ENCODE measurements at regions not wholly inside any gene's neighbourhood (a gene's known extent, or its start where the extent isn't known, plus 50 kb on each side); places are given as distances from the start of the nearest gene placed in this dataset.

DNA sequence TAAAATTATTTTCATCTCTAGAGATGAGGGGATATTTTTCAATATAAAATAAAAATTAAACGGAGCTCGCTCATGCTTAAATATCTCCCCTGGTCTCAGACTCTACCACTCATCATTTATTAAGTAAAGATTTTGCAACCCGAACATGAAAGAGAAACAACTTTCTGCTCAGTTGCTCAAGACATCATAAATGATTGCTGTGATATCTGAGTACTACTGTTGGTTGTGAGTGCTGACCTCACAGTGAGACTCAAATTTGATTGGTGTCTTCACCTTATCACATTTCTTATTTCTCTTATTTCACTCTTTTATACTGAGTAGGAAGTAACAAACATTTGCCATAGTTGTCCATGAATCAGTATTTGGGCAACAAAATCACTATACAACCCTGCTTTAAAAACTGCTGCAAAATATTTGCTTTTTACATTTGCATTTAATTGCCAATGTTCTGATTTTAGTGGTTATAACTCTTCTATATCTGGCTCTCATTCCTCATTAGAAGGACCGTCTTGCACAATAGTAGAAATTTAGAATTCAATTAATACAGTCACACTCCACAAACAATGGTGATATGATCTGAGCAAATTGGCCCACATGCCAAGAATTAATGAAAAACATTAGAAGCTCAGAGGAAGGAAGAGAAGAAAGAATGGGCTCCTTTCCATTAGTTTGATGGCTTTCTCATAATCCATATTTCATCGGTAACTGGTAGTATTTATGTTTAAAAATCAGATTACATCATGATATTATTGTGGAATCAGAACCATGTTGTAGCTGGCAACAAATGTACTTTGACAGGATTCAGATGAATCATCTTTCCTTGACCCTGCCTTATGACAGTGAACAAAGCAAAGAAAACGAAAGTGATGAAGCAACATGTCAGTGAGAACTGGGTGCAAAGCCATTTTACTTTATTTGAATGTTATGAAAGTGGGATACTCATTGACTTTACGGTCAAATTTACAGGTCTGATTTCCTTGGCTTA is 973.6 kb upstream of the TENM4 start:
- DNase-seq, result no peak

DNA sequence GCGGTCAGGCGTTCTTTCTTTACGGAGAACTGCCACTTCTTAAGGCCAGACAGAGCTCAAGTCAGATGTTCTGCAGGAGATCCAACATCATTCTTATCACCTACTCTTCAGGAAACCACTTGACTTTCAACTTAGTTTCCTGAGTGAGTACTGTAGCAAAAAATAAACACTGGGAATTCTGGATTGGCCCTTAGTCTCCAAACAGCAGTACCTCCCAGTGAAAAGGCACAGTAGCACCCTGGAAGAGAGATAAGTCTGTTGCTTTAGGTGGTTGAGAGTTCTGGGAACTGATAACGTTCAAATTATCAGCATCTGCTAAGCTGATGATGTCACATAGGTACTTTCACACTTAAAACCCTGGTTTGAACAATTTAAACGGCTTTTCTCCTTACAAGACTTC is 971.8 kb upstream of the TENM4 start:
- no peak for DNase-seq

DNA sequence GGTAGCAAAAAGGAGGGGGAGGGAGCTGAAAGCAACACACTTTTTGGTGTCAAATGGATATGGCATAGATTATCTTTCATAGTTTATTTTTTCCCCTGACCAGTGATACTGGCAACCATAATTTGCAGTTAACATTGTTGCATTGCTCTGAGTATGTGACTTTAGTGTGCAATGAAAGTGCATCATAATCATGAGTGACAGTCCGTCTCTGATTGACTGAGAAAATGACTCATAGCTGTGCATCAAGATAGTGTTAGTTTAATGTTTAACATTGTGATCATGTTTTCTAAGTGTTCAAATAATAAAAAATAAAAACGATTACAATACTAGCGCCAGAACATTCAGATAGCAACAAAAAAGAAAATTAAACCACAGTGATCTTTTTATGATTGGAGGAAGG is 952.4 kb upstream of the TENM4 start:
- DNase-seq, result no peak

- DNase-seq, result no peak
Measured at GRCh38 chr11:80390505-80390904, 949.7 kb upstream of the TENM4 start.

GRCh38 chr11:80388536-80388935 is 947.7 kb upstream of the TENM4 start:
- DNase-seq, result no peak

DNA sequence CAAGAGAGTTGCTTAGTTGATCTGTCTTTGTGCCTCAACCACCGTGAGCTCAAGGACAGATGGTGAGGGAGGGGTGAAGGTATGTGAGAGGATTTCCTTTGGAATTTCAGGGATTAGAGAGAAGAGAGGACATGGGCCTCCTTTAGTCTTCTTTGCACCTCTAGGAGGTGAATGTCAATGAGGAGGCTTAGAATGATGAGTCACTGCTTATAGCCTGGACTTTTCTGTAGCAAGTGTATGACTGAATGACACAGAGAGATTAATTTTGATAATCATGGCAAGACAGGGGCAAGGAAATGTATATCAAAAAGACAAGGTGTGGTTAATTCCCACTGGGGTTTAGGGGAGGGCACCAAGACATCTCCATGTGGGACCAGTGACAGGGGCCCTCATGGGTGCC is 947.3 kb upstream of the TENM4 start:
- no peak for DNase-seq

GRCh38 chr11:80383655-80384054 is 942.8 kb upstream of the TENM4 start:
- no peak for DNase-seq

DNA sequence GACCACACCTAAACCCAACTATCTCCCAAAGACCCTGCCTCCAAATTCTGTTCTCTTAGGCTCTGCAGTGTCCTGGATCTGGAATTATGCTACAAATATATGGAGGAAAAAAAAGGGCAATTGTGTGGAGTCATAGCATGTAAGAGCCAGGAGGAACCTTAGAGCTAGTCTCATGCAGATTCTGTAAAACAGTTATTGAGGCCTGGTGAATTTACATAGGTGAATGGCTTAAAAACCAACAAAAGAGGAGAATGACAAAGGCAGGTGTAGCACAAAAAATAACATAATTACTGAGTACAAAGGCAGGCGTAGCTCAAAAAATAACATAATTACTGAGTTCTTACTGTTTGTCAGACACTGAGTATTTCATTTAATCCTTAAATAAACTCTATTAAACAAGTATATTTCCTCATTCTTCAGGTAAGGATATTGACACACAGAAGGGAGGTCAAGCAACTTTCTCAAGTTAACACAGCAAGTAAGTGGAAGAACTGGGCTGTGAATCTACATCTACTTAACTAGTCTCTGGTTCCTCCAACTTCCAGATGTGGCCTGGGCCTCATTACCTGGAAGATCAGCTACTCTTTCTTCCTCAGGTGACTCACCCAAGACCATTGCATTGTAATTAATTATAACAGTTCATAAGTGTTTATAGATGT is 938.9 kb upstream of the TENM4 start:
- peak; percentile 5 for DNase-seq

- DNase-seq, result no peak
Measured at GRCh38 chr11:80371931-80372330, 931.1 kb upstream of the TENM4 start.

DNA sequence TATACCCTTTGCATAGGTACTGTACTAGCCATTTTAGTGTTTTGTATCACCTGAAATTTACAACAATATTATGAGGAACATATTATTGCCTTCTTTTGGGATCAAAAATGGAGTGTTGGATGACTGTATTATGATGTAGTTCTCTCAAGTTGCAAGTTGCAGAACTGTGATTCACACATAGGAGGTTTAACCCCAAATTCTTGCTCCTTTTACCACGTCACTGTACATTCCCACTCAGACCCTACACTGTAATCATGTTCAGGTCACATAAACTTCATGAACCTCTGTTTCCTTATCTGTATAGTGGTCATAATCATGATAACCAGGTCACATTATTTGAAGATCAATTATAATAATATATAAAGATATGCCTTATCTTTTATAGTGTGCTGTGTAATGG is 925.1 kb upstream of the TENM4 start:
- no peak for DNase-seq

DNA sequence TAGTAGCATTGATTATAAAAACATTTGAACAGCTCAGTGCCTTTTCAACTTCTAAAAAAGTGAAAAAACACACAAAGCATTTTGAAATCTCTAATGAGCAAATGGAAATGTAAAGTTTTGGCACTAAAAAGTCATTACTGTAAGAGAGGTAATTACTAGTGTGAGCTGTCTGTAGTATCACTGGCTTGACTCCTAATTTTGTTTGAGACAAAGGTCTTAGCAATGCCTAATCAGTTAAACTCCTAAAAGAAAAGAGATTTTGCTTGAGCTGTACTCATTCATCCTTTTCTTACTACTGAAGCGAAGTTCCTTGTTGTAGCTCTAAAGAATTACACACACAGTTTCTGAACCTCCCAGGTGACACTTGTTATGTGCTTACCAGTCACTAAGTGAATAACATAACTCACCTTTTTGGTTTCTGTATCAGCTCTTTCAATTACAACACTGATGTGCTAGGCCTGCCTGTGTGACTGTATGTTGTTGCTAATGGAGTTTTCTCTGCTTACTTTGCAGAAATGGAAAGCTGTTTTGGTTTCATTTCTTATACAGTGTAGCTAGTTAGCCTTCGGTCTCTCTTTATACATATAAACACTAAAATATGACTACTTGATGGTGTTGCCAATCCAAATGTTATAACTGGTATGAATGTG is 924.4 kb upstream of the TENM4 start:
- no peak for DNase-seq

GRCh38 chr11:80362563-80363340 is 921.9 kb upstream of the TENM4 start:
- no peak for DNase-seq

DNA sequence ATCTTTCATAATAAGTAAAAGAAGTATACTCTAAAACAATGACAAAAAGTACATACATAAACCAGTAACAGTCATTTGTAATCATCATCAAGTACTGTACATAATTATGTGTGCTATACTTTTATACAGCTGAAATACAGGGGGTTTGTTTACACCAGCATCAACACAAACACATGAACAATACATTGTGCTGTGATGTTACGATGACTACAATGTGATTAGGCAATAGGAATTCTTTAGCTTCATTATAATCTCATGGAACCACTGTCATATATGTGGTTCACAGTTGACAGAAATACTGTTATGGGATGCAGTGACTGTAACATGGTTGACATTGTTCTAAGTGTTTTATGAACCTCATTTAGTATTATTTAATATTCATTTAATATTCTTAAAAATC is 914.4 kb upstream of the TENM4 start:
- DNase-seq, result no peak

GRCh38 chr11:80350541-80350940 is 909.7 kb upstream of the TENM4 start:
- no peak for DNase-seq

DNA sequence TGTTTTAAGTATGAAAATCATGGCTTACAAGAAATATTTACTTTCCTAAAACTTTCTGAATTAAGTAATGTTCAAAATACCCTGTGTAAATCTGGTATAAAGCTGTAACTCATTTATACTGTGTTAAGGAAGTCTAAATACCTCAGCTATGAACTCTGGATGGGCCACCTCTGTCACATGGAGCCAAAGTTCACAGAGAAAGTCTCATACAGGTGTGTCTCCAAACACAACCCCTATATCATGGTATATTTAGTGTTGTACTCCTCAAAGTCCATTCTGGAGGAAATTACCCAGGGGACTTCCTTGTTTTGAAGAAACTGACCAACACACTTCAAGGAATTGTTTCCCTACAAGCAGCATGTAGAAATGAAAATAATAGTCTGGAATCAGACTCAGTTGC is 909.2 kb upstream of the TENM4 start:
- no peak for DNase-seq

DNA sequence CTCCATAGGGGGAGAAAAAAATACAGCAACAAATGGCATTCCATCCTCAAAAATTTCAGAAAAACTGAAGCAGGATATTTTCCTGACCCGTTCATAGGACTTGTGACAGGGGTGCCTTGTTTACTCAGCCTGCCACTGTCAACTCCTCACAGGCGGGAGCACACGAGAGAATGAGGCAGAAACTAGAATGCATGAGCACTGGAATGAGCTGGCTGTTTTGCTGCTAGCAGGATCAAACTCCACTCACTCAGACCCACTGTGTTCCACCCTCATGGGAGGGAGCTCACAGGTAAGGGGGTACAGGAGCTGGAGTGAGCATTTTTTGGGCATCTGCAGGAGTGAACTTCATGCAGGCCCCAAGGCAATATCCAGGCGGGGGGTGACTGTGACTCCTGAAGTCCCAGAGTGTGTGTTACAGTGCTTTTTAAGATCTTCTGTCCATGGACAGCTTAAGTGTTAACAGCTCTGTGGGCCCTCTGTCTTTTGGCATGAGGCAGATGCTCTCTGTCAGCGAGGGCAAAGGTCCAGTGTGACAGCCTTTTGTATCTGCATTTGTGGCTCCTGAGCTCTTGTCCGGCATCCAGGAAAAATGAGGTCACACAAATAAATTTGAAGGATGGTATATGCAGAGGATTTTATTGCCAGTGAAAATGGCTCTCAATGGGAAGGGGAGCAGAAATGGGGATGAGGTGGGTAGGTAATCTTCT is 905.7 kb upstream of the TENM4 start:
- no peak for DNase-seq

- no peak for DNase-seq
Measured at GRCh38 chr11:80343436-80343835, 902.6 kb upstream of the TENM4 start.

GRCh38 chr11:80338231-80338630 is 897.4 kb upstream of the TENM4 start:
- DNase-seq, result no peak

GRCh38 chr11:80331694-80332093 is 890.9 kb upstream of the TENM4 start:
- no peak for DNase-seq

DNA sequence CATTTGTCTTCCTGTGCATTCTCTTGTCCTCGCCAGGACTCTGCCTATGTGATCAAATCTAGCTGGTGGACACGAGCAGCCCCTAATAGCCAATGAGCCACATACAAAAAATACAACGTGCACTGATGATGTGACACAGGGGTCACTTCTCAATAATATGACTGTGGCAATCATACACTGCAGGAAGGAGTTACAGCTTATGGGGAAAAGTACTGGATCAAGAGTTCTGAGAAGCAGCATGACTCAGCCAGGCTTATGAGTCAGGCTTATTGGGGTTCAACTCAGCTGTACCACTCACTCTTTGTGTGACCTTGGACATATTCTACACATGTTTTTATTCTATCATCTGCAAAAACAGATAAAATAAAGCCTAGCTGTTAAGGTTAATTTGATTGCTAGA is 889.4 kb upstream of the TENM4 start:
- DNase-seq, result no peak

- DNase-seq, result no peak
Measured at GRCh38 chr11:80328774-80329173, 887.9 kb upstream of the TENM4 start.

Data from tongue (tissue), 1 donor.